ENCODE measurements at regions not wholly inside any gene's neighbourhood (a gene's known extent, or its start where the extent isn't known, plus 50 kb on each side); places are given as distances from the start of the nearest gene placed in this dataset.

GRCh38 chr21:14600569-14601297 lies 54.6 kb upstream of the SAMSN1 start (continued):
- TF ChIP-seq, protein P1, sequence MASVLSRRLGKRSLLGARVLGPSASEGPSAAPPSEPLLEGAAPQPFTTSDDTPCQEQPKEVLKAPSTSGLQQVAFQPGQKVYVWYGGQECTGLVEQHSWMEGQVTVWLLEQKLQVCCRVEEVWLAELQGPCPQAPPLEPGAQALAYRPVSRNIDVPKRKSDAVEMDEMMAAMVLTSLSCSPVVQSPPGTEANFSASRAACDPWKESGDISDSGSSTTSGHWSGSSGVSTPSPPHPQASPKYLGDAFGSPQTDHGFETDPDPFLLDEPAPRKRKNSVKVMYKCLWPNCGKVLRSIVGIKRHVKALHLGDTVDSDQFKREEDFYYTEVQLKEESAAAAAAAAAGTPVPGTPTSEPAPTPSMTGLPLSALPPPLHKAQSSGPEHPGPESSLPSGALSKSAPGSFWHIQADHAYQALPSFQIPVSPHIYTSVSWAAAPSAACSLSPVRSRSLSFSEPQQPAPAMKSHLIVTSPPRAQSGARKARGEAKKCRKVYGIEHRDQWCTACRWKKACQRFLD (CRISPR knock-in tag; IDR thresholded peaks at IDR 0.05), result 0 out of 2 replicates have a peak, but pooled peaks have one; percentile 41
- TF ChIP-seq HDAC1 (IDR thresholded peaks at IDR 0.05) (peak in 1 of 2 experiments; percentile 36; a peak in 1 of 4 replicates), ETS1 (conservative IDR thresholded peaks at IDR 0.05; ENCODE audit: control insufficient read depth, low read depth, low read length) (no peak), FOS (IDR thresholded peaks at IDR 0.05; ENCODE audit: extremely low read depth, insufficient read length) (no peak), ZNF79 (CRISPR knock-in tag; IDR thresholded peaks at IDR 0.05; ENCODE audit: low read depth) (peak; percentile 10; the same call in 1 of the 2 replicates), NFIC (IDR thresholded peaks at IDR 0.05) (peak; percentile 57), CEBPB (tag; IDR thresholded peaks at IDR 0.05) (peak; percentile 87), MTA2 (IDR thresholded peaks at IDR 0.05; ENCODE audit: low read depth) (peak; percentile 61), ZNF311 (CRISPR knock-in tag; IDR thresholded peaks at IDR 0.05) (0 out of 2 replicates have a peak, but pooled peaks have one; percentile 70), ZNF778 (CRISPR knock-in tag; IDR thresholded peaks at IDR 0.05) (no peak), SRSF1 (IDR thresholded peaks at IDR 0.05; ENCODE audit: low read depth, low read length) (no peak), ZNF24 (IDR thresholded peaks at IDR 0.05) (no peak), SMAD4 (CRISPR knock-in tag; conservative IDR thresholded peaks at IDR 0.05) (peak; percentile 94), SOX6 (IDR thresholded peaks at IDR 0.05) (peak; percentile 94), HES1 (IDR thresholded peaks at IDR 0.05; ENCODE audit: low read depth) (0 out of 2 replicates have a peak, but pooled peaks have one; percentile 20), HNRNPUL1 (IDR thresholded peaks at IDR 0.05; ENCODE audit: low read length) (no peak), CXXC5 (CRISPR knock-in tag; IDR thresholded peaks at IDR 0.05) (peak; percentile 53), ARID2 (IDR thresholded peaks at IDR 0.05) (no peak), GATA2 (CRISPR knock-in tag; IDR thresholded peaks at IDR 0.05) (peak; percentile 75), SRF (CRISPR knock-in tag; IDR thresholded peaks at IDR 0.05) (0 out of 4 replicates have a peak, but pooled peaks of 1 of the 2 experiments have one; percentile 22), POLR3G (IDR thresholded peaks at IDR 0.05; ENCODE audit: extremely low read depth, insufficient read length, insufficient replicate concordance) (no peak), MTA1 (IDR thresholded peaks at IDR 0.05; ENCODE audit: borderline replicate concordance) (peak; percentile 53; the same call in 1 of the 2 replicates)
- TF ChIP-seq, protein P2, sequence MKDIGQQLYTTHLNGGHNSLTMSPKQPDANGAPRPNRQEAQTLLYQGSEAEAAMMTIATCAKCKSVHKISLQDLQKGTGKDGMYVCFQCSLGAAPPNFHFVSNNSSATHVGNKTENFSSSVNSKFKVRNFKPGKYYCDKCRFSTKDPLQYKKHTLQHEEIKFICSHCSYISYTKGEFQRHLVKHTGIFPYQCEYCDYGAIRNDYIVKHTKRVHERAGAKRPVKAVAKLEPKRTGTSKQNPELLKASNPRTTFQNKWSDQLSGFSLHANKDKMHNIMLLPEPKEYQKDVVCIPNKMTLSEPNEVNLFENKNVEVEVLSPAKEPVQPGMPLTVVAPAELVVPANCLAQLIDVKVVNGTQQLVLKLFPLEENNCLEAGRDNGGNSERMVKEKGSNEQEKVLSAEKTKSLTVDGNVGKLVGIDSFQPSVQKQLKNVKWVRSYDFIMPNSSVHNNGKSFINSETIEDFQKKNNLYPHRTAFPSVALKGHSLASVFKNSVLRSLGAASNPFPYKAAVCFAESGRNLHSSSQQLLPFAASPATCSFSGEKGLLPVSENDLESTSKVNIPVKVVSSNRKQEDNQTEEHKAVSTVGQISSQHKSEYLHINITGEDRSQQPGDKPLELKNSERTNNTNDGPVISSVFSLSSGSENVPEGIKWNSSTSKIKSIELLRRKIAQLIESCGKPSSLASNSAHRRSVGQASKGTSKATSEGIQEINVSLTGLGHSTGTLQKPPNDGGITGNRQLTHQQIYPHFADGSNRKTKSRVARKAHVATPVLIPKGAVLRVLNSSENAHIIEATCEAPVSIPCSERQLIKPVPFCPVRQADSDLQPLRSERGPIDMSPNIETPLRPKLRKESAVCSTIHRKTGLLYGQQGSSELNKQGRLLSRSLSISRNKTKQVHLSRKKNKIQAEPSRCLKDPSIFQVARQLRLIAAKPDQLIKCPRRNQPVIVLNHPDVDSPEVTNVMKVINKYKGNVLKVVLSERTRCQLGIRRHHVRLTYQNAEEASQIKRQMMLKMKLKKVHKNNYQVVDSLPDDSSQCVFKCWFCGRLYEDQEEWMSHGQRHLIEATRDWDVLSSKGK (CRISPR knock-in tag; IDR thresholded peaks at IDR 0.05), result no peak

All from K562 (cell line).